IgD-negative memory B cell (primary cell): ENCODE measurements at regions not wholly inside any gene's neighbourhood (a gene's known extent, or its start where the extent isn't known, plus 50 kb on each side); places are given as distances from the start of the nearest gene placed in this dataset.
"Not testable (repeated sequence)": the region's sequence is repeated elsewhere in the genome, so short reads cannot be mapped to it uniquely, and the experiment has no call there.

ENCODE experiments used
- H3K27ac Mint-ChIP-seq, 3 donors: one replicate each; pipeline ENCODE4 v1.8.0; 2020 to 2022; ENCODE audit warnings: mild to moderate bottlenecking in 3 of 3, mixed read lengths in 3 of 3, moderate library complexity in 1 of 3
- H3K27me3 Mint-ChIP-seq: one replicate; pipeline ENCODE4 v1.8.0; 2021; ENCODE audit warnings: mixed read lengths
- H3K36me3 Mint-ChIP-seq: one replicate; pipeline ENCODE4 v1.8.0; 2020; ENCODE audit warnings: mild to moderate bottlenecking, mixed read lengths
- H3K4me1 Mint-ChIP-seq, 3 donors: one replicate each; pipeline ENCODE4 v1.8.0; 2020 to 2022; ENCODE audit warnings: mixed read lengths in 3 of 3, mild to moderate bottlenecking in 1 of 3
- H3K4me3 Mint-ChIP-seq, 4 donors: one replicate each; pipeline ENCODE4 v1.8.0; 2020 to 2022; ENCODE audit warnings: mild to moderate bottlenecking in 4 of 4, mixed read lengths in 4 of 4, moderate library complexity in 3 of 4
- H3K9me3 Mint-ChIP-seq, 3 donors: one replicate each; pipeline ENCODE4 v1.8.0; 2020 to 2021; ENCODE audit warnings: mixed read lengths in 3 of 3, mild to moderate bottlenecking in 1 of 3

- not testable (repeated sequence) for H3K27ac Mint-ChIP-seq, H3K4me1 Mint-ChIP-seq, H3K4me3 Mint-ChIP-seq, H3K36me3 Mint-ChIP-seq
- H3K27me3 Mint-ChIP-seq: peaks cover 16% of the 10 kb centered on the region
- H3K9me3 Mint-ChIP-seq: peaks cover 0 to 10% (median 8%) of the 10 kb centered on the region in 3 donors
These were observed 202.7 kb downstream of the ENC1 start for GRCh38 chr5:74437870-74438269.

GRCh38 chr5:74433896-74434829, 206.4 kb downstream of the ENC1 start:
- peaks cover 0 to 10% (median 8%) of the 10 kb centered on the region in 3 donors for H3K9me3 Mint-ChIP-seq
- peaks cover 29% of the 10 kb centered on the region for H3K27me3 Mint-ChIP-seq
- no peak overlapping the region for H3K4me3 Mint-ChIP-seq
- no peak overlapping the region for H3K27ac Mint-ChIP-seq
- H3K36me3 Mint-ChIP-seq: no peaks in the 10 kb centered on the region
- peaks cover 4 to 11% (median 5%) of the 10 kb centered on the region in 3 donors for H3K4me1 Mint-ChIP-seq

GRCh38 chr5:74433255-74433895, 207.2 kb downstream of the ENC1 start:
- Mint-ChIP-seq H3K36me3 (no peaks in the 10 kb centered on the region), H3K27ac (no peak overlapping the region), H3K9me3 (peaks cover 0 to 10% (median 8%) of the 10 kb centered on the region in 3 donors)

GRCh38 chr5:74432721-74433120, 207.8 kb downstream of the ENC1 start:
- no peak overlapping the region for H3K4me3 Mint-ChIP-seq
- H3K27ac Mint-ChIP-seq: no peak overlapping the region
- peaks cover 0 to 10% (median 8%) of the 10 kb centered on the region in 3 donors for H3K9me3 Mint-ChIP-seq
- peaks cover 29% of the 10 kb centered on the region for H3K27me3 Mint-ChIP-seq
- H3K4me1 Mint-ChIP-seq: peaks cover 4 to 11% (median 5%) of the 10 kb centered on the region in 3 donors
- no peaks in the 10 kb centered on the region for H3K36me3 Mint-ChIP-seq

More at GRCh38 chr5:74433255-74433895, 207.2 kb downstream of the ENC1 start:
- Mint-ChIP-seq H3K4me1 (peaks cover 4 to 11% (median 5%) of the 10 kb centered on the region in 3 donors), H3K4me3 (no peak overlapping the region), H3K27me3 (peaks cover 29% of the 10 kb centered on the region)

- peaks cover 4 to 11% (median 5%) of the 10 kb centered on the region in 3 donors for H3K4me1 Mint-ChIP-seq
- H3K27ac Mint-ChIP-seq: no peak overlapping the region
- H3K36me3 Mint-ChIP-seq: no peaks in the 10 kb centered on the region
- peaks cover 26% of the 10 kb centered on the region for H3K27me3 Mint-ChIP-seq
- H3K4me3 Mint-ChIP-seq: no peak overlapping the region
- H3K9me3 Mint-ChIP-seq: peaks cover 0 to 6% (median 5%) of the 10 kb centered on the region in 3 donors
These were observed 208.3 kb downstream of the ENC1 start for GRCh38 chr5:74432216-74432615.

GRCh38 chr5:74431290-74431669, 209.2 kb downstream of the ENC1 start:
- peaks cover 26% of the 10 kb centered on the region for H3K27me3 Mint-ChIP-seq
- no peaks in the 10 kb centered on the region for H3K9me3 Mint-ChIP-seq
- H3K27ac Mint-ChIP-seq: no peak overlapping the region
- no peaks in the 10 kb centered on the region for H3K36me3 Mint-ChIP-seq
- peaks cover 4 to 11% (median 5%) of the 10 kb centered on the region in 3 donors for H3K4me1 Mint-ChIP-seq
- H3K4me3 Mint-ChIP-seq: no peak overlapping the region

GRCh38 chr5:74430631-74431289, 209.8 kb downstream of the ENC1 start:
- H3K36me3 Mint-ChIP-seq: no peaks in the 10 kb centered on the region
- no peak overlapping the region for H3K27ac Mint-ChIP-seq
- peaks cover 4 to 11% (median 5%) of the 10 kb centered on the region in 3 donors for H3K4me1 Mint-ChIP-seq
- no peak overlapping the region for H3K4me3 Mint-ChIP-seq
- H3K27me3 Mint-ChIP-seq: peaks cover 26% of the 10 kb centered on the region
- no peaks in the 10 kb centered on the region for H3K9me3 Mint-ChIP-seq

GRCh38 chr5:74429495-74429894, 211.0 kb downstream of the ENC1 start:
- Mint-ChIP-seq H3K4me1 (peaks cover 4 to 10% (median 5%) of the 10 kb centered on the region in 3 donors), H3K9me3 (no peaks in the 10 kb centered on the region), H3K4me3 (no peak overlapping the region), H3K36me3 (no peaks in the 10 kb centered on the region), H3K27ac (no peak overlapping the region), H3K27me3 (peaks cover 27% of the 10 kb centered on the region)

- H3K9me3 Mint-ChIP-seq: no peaks in the 10 kb centered on the region
- H3K27me3 Mint-ChIP-seq: peaks cover 25% of the 10 kb centered on the region
- no peak overlapping the region for H3K4me3 Mint-ChIP-seq
- H3K36me3 Mint-ChIP-seq: no peaks in the 10 kb centered on the region
- H3K27ac Mint-ChIP-seq: no peak overlapping the region
- peaks cover 4 to 9% (median 5%) of the 10 kb centered on the region in 3 donors for H3K4me1 Mint-ChIP-seq
These were observed 211.7 kb downstream of the ENC1 start for GRCh38 chr5:74428876-74429275.

GRCh38 chr5:74428275-74428674, 212.3 kb downstream of the ENC1 start:
- H3K4me1 Mint-ChIP-seq: peaks cover 1 to 4% (median 1%) of the 10 kb centered on the region in 3 donors
- no peak overlapping the region for H3K4me3 Mint-ChIP-seq
- H3K36me3 Mint-ChIP-seq: no peaks in the 10 kb centered on the region

GRCh38 chr5:74426506-74426905, 214.0 kb downstream of the ENC1 start:
- Mint-ChIP-seq H3K36me3 (no peaks in the 10 kb centered on the region), H3K27ac (no peak overlapping the region), H3K4me3 (no peak overlapping the region), H3K4me1 (peaks cover 0 to 2% (median 0%) of the 10 kb centered on the region in 3 donors), H3K27me3 (peaks cover 17% of the 10 kb centered on the region), H3K9me3 (no peaks in the 10 kb centered on the region)

More at GRCh38 chr5:74428275-74428674, 212.3 kb downstream of the ENC1 start:
- Mint-ChIP-seq H3K27me3 (peaks cover 23% of the 10 kb centered on the region), H3K9me3 (no peaks in the 10 kb centered on the region), H3K27ac (no peak overlapping the region)

GRCh38 chr5:74424162-74424868, 216.2 kb downstream of the ENC1 start:
- Mint-ChIP-seq H3K27ac (no peak overlapping the region), H3K27me3 (peaks cover 9% of the 10 kb centered on the region), H3K9me3 (no peaks in the 10 kb centered on the region), H3K4me3 (no peak overlapping the region), H3K4me1 (peaks cover 0 to 2% (median 0%) of the 10 kb centered on the region in 3 donors), H3K36me3 (no peaks in the 10 kb centered on the region)

- Mint-ChIP-seq H3K4me3 (no peak overlapping the region), H3K27me3 (peaks cover 10% of the 10 kb centered on the region), H3K9me3 (no peaks in the 10 kb centered on the region), H3K4me1 (peaks cover 0 to 2% (median 0%) of the 10 kb centered on the region in 3 donors), H3K36me3 (no peaks in the 10 kb centered on the region), H3K27ac (no peak overlapping the region)
These were observed 217.1 kb downstream of the ENC1 start for GRCh38 chr5:74423383-74423782.

GRCh38 chr5:74422671-74423070, 217.9 kb downstream of the ENC1 start:
- Mint-ChIP-seq H3K9me3 (no peaks in the 10 kb centered on the region), H3K27me3 (peaks cover 10% of the 10 kb centered on the region), H3K27ac (no peak overlapping the region), H3K4me1 (peaks cover 0 to 2% (median 0%) of the 10 kb centered on the region in 3 donors), H3K4me3 (no peak overlapping the region), H3K36me3 (no peaks in the 10 kb centered on the region)
